GM18861 (cell line): ENCODE measurements at regions not wholly inside any gene's neighbourhood (a gene's known extent, or its start where the extent isn't known, plus 50 kb on each side); places are given as distances from the start of the nearest gene placed in this dataset.

Source experiments
- ATAC-seq: cut with Tn5 transposase; IDR thresholded peaks from one replicate; pipeline ENCODE4 v1.9.1; 2021; ENCODE audit not compliant: unreplicated experiment

DNA sequence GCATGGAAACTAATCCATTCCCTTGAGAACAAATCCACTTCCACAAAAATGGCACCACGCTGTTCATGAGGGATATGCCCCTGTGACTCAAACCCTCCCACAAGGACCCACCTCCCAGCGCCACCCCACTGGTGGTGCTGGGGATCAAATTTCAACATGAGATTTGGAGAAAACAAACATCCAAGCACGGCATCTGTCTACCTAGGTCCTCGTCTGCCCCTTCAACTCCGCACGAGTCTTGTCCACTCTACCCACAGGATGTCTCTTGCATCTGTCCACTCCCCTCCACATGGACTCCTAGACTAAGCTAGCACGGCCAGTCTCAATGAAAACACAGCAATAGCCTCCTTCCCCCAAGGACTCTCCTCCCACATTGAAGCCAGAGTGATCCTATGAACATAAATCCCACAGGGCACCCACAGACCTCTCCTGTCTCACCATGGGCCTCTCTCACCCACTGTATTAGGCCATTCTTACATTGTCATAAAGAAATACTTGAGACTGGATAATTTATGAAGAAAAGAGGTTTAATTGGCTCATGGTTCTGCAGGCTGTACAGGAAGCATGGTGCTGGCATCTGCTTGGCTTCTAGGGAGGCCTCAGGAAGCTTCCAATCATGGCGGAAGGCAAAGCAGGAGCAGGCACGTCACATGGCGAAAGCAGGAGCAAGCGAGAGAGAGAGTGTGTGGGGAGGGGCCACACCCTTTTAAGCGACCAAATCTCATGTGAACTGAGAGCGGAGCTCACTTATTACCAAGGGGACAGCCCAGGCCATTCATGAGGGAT lies 101.4 kb downstream of the TOMM20 start:
- ATAC-seq = no peak

DNA sequence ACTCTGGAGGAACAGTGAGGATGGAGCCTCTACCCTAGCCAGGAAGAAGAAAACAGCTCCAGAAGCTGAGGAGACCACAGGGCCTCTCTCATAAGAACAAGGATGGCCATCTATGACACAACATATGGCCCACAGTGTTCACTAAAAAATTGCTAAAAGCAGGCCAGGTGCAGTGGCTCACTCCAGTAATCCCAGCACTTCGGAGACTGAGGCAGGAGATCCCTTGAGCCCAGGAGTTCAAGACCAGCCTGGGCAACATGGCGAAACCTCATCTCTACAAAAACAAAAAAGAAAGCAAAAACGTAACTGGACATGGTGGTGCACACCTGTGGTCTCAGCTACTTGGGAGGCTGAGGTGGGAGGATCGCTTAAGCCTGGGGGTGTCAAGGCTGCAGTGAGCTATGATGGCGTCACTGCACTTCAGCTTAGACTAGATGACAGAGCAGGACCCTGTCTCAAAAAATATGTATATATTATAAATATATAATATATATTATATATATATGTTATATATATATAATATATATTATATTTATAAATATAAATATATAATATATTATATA lies 103.1 kb downstream of the TOMM20 start:
- ATAC-seq = no peak

DNA sequence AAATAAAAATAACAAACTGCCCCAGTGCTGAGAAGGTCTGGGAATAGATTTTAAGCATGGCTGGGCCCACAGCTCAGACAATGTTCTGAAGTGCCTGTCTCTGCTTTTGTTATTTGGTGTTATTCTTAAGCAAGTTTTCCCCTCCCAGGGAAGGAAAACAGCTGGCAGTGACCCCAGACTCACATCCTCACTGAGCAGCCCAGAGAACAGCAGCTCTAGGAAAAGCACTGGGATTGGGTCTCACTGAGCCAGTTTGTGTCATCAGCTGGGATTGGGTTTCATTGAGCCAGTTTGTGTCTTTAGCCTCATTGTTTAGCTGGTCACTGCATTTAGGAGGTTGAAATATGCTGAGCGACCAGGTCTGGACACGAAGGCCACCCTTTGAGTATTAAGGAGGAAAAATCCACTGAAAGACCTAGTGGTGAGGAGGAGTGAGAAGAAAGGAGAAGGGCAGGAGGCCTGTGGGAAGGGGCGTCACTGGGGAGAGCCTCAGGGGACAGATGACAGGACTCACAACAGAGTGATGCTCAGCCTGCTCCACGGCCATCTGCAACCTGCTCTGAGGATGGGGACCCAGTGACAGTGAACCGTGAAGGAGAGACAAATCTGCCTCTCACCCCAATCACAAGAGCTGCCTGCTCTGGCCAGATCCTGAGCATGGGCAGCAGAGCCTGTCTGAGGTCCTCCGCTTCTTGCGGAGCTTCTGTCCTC lies 103.8 kb downstream of the TOMM20 start:
- ATAC-seq = no peak

DNA sequence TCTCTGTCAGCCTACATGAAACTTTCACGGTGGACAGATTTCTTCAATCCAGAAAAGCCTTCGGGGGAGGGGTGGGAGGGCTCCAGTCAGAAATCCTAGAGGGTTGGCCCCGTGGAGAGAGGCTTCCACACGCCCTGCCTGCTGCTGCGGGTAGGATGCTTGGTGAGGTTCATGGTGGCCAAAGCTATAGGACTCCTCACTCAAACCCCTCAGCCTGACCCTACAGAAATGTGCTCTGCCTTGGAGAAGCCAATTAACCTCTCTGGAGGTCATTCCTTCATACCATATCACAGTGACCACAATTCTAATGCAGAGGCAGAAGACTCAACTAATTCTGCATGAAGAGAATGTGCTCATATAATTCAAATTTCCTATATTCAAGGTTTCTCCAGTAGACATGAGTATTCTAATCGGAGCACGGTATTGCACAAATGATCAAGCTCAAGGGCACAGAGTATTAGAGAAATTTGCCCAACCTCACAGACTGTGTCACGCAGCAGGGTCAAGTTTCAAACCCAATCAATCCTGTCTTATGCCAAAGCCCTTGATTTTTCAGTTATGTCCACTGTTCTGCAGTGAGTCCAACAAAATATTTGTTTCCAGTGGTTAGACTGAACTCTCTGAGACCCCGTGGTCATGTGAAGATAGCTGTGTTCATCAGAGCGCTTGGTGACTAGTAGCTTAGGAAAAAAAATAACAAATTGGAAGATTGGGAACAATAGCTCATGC lies 104.8 kb downstream of the TOMM20 start:
- no peak for ATAC-seq

DNA sequence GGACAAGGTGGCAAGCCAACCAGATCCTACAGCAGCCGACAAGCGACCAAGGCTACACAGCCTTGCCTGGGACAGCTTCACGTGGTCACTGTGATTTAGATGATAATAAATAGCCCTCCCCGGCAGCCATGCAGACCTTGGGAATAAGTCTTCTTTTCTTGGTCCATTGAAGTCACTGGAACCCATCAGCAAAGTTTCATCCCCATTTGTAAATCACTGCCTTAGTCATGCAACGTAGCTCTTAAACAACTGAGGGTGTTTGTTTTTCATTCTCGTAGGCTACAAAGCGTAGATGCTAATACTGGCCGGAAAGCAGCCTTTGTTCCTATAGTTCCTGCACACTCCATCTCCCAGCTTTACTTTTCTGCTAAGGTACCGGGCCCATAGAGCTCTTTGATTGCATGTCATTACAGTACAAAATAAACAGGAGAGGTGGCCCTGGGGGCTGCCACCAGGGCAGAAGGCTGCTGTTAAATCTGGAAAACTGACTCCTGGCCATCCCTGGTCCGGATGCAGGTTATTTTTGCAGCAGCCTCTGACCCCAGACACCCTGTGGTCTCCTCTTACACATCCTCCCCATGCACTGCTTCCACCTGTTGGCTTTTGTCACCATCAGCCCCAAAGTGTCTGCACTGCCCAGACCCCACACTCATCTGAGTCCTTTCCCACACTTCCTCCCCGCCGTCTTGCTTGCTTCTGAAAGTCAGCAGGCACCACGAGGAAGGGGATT lies 105.5 kb downstream of the TOMM20 start:
- no peak for ATAC-seq

DNA sequence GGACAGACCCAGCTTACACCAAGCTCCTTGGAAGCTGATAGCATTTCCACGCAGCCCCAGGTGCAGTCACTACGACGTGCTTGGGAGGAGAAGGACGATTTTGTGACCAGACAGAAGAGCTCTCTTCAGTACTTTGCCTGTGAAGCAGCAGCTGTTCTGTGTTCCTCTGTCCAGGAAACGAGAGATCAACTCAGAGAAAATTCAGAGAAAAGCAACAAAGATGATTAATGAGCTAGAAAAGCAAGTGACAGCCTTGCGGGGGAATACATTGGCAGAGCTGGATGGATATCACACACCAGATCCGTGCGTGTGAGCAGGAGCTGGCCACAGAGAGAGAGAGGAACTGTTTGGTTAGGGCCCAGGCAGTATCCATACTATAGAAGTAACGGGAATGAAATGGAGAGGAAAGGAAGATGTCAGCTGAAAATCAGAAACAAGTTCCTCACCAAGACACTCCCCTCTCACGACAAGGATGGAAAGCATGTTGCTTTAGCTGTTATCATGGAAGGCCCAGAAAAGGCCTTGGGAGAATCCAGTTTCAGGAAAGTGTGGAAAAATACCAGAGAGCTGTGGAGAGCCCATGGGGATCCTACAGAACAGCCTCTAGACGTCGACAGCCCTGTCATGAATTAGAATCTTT lies 106.2 kb downstream of the TOMM20 start:
- no peak for ATAC-seq

DNA sequence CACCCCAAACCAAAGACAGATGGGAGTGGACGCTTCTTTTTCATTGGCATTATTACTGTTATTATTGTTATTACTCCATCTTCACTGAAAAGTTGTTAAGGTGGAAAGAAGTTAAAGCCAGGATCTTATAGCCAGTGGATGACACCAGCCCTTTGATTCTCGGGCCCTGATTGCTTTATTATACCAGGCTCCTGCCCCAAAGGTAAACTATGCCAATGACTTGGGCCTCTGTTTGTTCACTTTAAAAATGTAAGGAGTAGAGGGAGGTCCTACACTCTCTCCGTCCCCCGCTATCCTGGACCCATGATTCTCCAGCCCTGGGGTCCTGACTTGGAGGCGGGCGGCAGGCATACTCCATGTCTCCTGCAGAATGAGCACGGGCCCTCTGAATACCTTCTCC lies 106.8 kb downstream of the TOMM20 start:
- no peak for ATAC-seq

DNA sequence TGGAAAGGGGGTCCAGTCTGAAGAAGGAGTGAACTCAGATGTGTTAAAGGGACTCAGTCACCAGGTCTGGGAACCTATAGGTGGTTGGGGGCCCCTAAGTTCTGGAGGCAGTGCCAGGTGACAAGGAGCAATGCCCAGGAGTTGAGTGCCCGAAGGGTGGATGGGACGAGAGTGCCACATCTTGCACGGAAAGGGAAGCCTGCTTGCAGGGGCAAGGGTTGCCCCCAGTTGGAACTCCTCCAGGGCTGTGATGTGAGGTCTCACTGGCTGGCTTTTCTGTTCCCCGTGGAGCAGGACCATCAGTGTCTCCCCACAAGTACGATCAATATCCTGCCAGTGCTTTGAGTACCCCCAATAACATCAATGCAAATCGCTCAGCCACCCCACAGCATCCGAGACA lies 107.3 kb downstream of the TOMM20 start:
- ATAC-seq = no peak

DNA sequence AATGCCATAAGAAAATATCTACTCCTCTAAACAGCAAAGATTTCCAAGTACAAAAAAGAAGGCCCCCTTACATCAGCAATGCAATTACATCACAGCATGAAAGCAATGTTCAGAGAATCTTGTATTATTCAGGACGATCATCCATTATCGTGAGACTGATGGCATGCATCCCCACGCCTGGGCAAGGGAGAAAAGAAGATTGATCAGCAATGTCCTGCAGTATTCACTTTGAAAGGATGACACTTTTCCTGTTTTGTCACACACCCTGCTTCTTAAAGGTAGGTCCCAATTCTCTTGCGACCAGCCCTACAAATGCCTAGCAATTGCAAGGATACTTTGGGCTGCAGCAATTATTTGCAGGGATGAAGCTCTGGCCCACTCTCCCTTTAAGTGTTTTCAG lies 108.7 kb downstream of the TOMM20 start:
- no peak for ATAC-seq

DNA sequence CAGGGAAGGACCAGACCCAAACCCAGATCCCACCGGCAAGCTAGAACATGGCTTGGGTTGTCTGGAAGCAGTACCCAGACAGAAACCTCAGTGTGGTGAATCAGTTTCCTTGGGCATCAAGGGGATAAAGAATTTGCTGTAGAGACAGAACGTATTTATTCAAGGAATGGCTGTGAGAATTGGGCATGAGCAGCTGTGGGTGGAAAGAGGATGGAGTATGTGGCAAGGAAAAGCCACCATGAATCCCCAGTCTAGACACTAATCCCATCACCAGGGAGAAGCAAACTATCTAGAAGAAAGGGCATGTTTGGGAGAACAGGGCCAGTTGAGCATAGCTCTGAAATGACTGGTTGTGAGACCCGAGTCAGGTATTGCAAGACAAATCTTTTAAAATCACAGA lies 109.2 kb downstream of the TOMM20 start:
- no peak for ATAC-seq

DNA sequence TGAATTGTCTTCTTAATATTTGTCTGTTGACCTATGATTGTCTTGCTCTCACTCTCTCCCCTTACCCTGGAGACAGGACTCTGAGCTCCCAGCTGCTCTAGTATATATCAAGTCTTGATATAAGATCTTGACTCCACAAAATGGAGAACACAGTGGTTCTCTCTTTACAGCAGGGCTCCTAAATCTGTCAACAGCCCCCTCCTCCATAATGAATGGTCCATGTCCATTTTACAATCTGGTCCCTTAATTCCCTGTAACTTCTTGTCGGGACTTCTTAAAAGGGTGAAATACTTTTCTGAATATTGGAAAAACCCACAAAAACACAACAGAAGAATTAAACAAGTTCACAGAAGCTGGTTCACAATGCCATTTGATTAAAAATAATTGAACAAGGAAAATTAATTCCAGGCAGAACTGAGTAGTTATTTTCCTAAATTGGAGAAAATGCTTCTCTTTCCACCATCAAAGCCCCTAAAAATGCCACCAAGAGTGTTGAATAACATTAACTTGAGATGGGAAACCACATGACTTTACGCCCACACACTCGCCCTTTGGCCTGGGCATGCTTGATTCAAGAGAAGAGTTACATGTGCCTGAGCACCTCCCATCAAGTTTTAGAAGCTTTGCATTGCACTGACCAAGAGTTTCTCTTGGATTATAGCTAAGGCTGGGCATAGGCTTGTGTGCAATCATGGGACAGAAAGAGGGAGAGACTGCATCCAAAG lies 109.8 kb downstream of the TOMM20 start:
- no peak for ATAC-seq

DNA sequence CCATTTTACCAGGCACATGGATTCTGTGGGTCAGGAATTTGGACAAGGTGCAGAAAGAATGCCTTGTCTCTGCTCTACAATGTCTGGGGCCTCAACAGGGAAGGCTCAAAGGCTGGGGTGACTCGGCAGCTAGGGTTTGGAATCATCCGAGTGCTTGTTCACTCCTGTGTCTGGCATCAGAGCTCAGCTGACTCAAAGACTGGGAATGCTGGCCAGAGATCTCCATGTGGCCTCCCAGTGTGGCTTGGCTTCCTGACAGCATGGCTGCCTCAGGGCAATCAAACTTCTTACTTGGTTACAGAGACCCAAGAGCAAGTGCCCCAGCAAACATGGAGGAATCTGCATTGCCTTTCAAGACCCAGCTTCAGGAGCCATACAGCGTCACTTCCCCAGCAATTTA lies 110.5 kb downstream of the TOMM20 start:
- no peak for ATAC-seq

DNA sequence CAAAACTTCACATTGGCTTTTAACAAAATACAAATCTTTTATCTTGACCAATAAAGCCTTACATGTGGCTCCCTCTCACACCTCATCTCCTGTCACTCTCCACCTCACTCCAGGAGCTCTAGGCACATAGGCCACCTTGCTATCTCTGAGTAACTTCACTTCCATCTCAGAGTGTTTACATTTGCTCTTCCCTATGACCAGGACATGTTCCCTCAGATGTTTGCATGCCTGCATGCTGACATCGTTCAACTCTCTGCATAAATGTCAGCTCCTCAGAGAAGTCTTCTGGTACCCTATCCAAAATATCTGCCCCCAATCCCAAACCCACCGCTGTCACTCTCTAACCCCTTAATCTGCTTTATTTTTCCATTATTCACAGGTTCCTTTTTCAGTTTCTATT lies 110.9 kb downstream of the TOMM20 start:
- no peak for ATAC-seq

DNA sequence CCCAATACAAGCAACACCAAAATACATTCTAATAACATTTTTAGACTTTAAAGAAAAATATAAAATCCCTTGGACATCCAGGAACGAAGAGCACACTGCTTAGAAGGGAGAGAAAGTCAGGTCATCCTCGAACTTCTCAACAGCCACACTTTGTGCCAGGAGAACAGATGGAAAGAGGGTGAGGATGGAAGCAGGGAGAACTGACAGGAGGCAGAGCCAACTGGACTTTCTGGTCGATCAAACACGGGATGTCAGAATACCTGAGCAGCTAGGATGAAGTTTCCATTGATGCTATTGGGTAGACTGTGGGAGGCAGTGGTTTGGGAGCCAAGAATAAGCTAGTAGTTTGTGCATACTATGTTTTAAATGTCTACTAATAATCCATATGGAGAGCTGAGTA lies 111.4 kb downstream of the TOMM20 start:
- no peak for ATAC-seq

DNA sequence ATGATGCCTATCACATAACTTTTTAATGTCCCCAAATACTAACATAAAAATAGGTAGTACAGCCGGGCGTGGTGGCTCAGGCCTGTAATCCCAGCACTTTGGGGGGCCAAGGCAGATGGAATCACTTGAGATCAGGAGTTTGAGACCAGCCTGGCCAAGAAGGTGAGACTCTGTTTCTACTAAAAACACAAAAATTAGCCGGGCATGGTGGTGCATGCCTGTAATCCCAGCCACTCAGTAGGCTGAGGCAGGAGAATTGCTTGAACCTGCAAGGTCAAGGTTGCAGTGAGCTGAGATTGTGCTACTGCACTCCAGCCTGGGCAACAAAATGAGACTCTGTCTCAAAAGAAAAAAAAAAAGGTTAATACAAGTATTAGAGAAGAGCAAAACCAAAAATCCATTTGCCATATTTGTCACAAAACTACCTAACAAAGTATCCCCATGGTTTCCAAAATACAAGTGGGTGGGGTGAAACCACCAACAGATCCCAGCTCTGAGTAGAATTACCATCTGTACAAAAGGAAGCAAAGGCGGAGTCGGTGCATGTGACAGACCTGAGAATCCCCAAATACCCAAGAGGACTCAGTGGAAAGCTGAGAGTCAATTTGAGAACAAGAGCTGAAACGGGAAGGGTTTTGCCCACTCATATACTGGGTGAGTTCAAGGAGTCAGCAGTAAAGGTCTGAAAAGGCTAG lies 113.2 kb downstream of the TOMM20 start:
- peak; percentile 27 for ATAC-seq

DNA sequence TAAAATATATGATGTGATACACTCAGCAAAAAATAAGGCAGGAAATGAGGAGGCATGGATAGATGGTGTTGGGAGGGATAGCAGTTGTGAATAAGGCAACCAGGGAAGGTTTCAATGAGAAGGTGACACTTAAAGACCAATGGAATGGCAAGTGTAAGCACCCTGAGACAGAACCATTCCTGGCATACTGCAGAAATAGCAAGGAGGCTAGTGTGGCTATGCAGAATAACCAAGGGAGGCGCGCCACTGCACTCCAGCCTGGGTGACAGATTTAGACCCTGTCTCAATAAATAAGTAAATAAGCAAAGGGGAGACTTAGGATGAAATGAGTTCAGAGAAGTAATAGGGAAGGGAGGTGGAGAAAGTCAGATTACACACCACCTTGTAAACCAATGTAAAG lies 113.9 kb downstream of the TOMM20 start:
- ATAC-seq = no peak

DNA sequence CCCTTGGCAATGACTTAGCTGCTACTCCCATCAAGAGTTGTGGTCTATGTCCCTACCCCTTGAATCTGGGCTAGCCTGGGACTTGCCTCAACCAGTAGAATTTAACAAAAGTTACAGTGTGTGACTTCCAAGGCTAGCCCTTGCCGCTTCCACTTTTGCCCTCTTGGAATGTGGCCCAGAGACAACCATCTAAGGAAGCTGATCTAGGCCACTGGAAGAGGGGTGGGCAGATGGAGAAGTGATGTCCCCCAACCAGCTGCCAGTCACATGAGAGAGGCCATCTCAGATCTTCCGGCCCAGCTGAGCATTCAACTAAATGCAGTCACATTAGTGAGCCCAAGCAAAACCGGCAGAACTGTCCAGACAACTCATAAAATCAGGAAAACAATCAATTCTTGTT lies 115.1 kb downstream of the TOMM20 start:
- no peak for ATAC-seq

DNA sequence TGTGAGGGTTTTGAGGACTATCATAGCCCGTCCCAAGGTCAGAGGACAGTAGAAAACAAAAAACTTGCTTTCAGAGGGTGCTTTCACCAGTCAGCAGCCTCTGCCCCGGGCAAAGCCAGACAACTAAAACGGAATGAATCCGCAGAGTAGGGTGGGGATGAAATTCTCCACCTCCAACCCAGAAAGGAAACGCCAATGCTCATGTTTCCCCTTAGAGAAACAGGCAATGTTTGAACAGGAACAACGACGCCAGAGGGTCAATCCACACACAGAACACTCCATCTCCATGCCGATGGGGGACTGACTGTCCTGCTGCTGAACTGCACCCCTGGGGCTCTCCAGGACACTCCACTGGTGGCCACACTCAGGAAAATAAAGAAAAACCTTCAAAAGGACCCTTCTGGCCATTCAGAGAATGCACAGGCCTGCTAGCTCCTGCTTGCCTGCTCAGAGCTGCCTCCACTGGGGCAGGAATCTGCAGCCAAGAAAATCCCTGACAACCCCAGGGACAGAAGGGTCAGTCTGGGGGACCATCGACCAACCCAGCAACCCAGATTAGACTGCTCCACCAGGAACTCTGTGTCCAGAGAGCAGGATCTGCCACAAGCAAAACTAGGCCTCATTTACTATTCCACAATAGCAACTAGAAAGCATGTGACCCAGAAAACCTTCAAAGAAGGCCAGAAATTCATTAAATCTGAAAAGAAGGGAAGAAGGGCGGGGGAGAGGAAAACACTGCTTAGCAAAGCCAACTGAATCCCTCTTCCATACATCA lies 116.0 kb downstream of the TOMM20 start:
- ATAC-seq = no peak
